Heart right ventricle (tissue), 16 donors: ENCODE measurements at regions not wholly inside any gene's neighbourhood (a gene's known extent, or its start where the extent isn't known, plus 50 kb on each side); places are given as distances from the start of the nearest gene placed in this dataset.

Source experiments
- ATAC-seq, 8 donors: fragments of 200-7000 bp; cut with Tn5 transposase; one replicate each; pipeline ENCODE4 v1.9.1; 2020; ENCODE audit warnings: mild to moderate bottlenecking in 8 of 8, moderate library complexity in 8 of 8, moderate number of reproducible peaks in 1 of 8
- DNase-seq, 2 donors: peaks; one replicate each; pipeline ENCODE4 v3.0.0-alpha.2; 2020
- H3K27ac ChIP-seq, 10 donors: fragments of 200-600 bp; sonication (generic) in 2 of 10; one replicate each; pipeline versions ENCODE4 v1.5.0 to v1.8.0; 2020 to 2022; ENCODE audit warnings: mild to moderate bottlenecking in 3 of 10
- H3K27me3 ChIP-seq, 7 donors: fragments of 200-600 bp; one replicate each; pipeline ENCODE4 v1.8.0; 2021 to 2022; ENCODE audit warnings: mild to moderate bottlenecking in 2 of 7
- H3K36me3 ChIP-seq, 9 donors: fragments of 200-600 bp; sonication (generic) in 1 of 9; one replicate each; pipeline versions ENCODE4 v1.5.0 to v1.8.0; 2020 to 2022; ENCODE audit warnings: mild to moderate bottlenecking in 2 of 9
- H3K4me1 ChIP-seq, 9 donors: fragments of 200-600 bp; sonication (generic) in 1 of 9; one replicate each; pipeline versions ENCODE4 v1.5.0 to v1.8.0; 2020 to 2022; ENCODE audit warnings: mild to moderate bottlenecking in 4 of 9
- H3K4me3 ChIP-seq, 10 donors: fragments of 200-600 bp; sonication (generic) in 2 of 10; one replicate each; pipeline versions ENCODE4 v1.5.0 to v1.8.0; 2020 to 2022; ENCODE audit warnings: mild to moderate bottlenecking in 7 of 10, moderate library complexity in 2 of 10
- H3K9me3 ChIP-seq, 11 donors: fragments of 200-600 bp in 10 of 11; sonication (generic) in 2 of 11; one replicate each; pipeline versions ENCODE4 v1.5.0 to v1.8.0; 2013 to 2022; ENCODE audit warnings: mild to moderate bottlenecking in 2 of 11, control low read depth in 1 of 11, moderate library complexity in 1 of 11
- CTCF ChIP-seq, 9 donors: fragments of 200-600 bp; sonication (generic) in 2 of 9; IDR thresholded peaks; one replicate each; pipeline versions ENCODE4 v1.5.0 to v1.8.0; 2021 to 2022; ENCODE audit warnings: antibody characterized with exemption in 9 of 9, mild to moderate bottlenecking in 5 of 9, moderate library complexity in 1 of 9
- WGBS, 2 donors: extraction: QIAGEN DNeasy Blood & Tissue Kit; methylation state at CpG; one replicate each; pipeline ENCODE4 v1.1.7; 2013; ENCODE audit warnings: inconsistent platforms in 1 of 2; 5-methylcytosine and 5-hydroxymethylcytosine counted together
- intact Hi-C, 10 donors: fragments of 100-400 bp; cut with DNase I; formaldehyde crosslinking; loops; one replicate each; pipeline versions ENCODE4 v1.11.1 to v1.14.2; 2022
- donor health status: Arrhythmogenic right ventricular cardiomyopathy.
- donor health status: ischemic (EF 13 %, LVEDD 7.1; RV severe dilation, severe dysfunction).
- donor health status: healthy with polysubstance abuse.
- donor health status: DM: no; HTN: yes; CAD: no.
- donor health status: DM: no; HTN: no; CAD: no.
- donor health status: ischemic (EF 25% LVEDD 6.9; RV normal size, moderate dysfunction).
- donor health status: ischemic (EF 25% LVEDD 5.7; RV mildly dilated, moderate dysfunction).
- donor health status: healthy.
- donor health status: DM: yes; HTN: yes; CAD: no.
- donor health status: Ischemic cardiomyopathy.
- donor health status: ischemic (EF 35%, LVEDD 5.7; RV mildly dilated, moderate dysfunction).
- donor health status: nonischemic (EF 11% LVEDD 7.7; RV severe dilation, severe dysfunction).
- donor health status: DM: yes; HTN: yes; CAD: no.
- donor health status: PGD.
- donor health status: ischemic (EF 29% LVEDD 5.4; RV normal size, mild dysfunction).
- donor health status: nonischemic (EF 23%, LVEDD 6.1; RV moderate dilation, normal function).

GRCh38 chr6:18897350-18897749, 510.2 kb downstream of the RNF144B start:
- Histone ChIP-seq H3K4me1 (peaks cover 0 to 9% (median 0%) of the 10 kb centered on the region in 9 donors), H3K36me3 (no peaks in the 10 kb centered on the region), H3K9me3 (no peaks in the 10 kb centered on the region), H3K27me3 (no peaks in the 10 kb centered on the region), H3K4me3 (no peak overlapping the region), H3K27ac (no peak overlapping the region)
- intact Hi-C loops, result no loop called here
- no peak for ATAC-seq
- no peak for TF ChIP-seq CTCF (IDR thresholded peaks at IDR 0.05)
- no peak for DNase-seq

- no peak overlapping the region for H3K27ac ChIP-seq
- H3K27me3 ChIP-seq, result no peaks in the 10 kb centered on the region
- intact Hi-C loops, result no loop called here
- no peak overlapping the region for H3K4me3 ChIP-seq
- H3K4me1 ChIP-seq, result no peaks in the 10 kb centered on the region
- ATAC-seq, result no peak
- TF ChIP-seq CTCF (IDR thresholded peaks at IDR 0.05), result no peak
- H3K9me3 ChIP-seq, result no peaks in the 10 kb centered on the region
- no peak for DNase-seq
- no peaks in the 10 kb centered on the region for H3K36me3 ChIP-seq
- WGBS, 2 donors, result 71 to 79% methylated on average over 2 of the region's 2 CpGs
Measured at GRCh38 chr6:18904681-18905080, 517.5 kb downstream of the RNF144B start.

- WGBS, 2 donors, result 83 to 86% methylated on average over 3 of the region's 3 CpGs
- no peak overlapping the region for H3K4me3 ChIP-seq
- H3K4me1 ChIP-seq, result no peaks in the 10 kb centered on the region
- H3K9me3 ChIP-seq, result peaks cover 0 to 6% (median 0%) of the 10 kb centered on the region in 11 donors
- intact Hi-C loops, result no loop called here
- no peak for DNase-seq
- H3K27me3 ChIP-seq, result no peaks in the 10 kb centered on the region
- H3K27ac ChIP-seq, result no peak overlapping the region
- no peak for ATAC-seq
- H3K36me3 ChIP-seq, result no peaks in the 10 kb centered on the region
- TF ChIP-seq CTCF (IDR thresholded peaks at IDR 0.05), result no peak
Measured at GRCh38 chr6:18920701-18921100, 533.6 kb downstream of the RNF144B start.

GRCh38 chr6:18931086-18931485, 543.9 kb downstream of the RNF144B start:
- 67 to 68% methylated on average over 4 of the region's 4 CpGs for WGBS, 2 donors
- peaks cover 0 to 1% (median 0%) of the 10 kb centered on the region in 11 donors for H3K9me3 ChIP-seq
- H3K36me3 ChIP-seq, result no peaks in the 10 kb centered on the region
- H3K4me1 ChIP-seq, result no peaks in the 10 kb centered on the region
- no peak overlapping the region for H3K4me3 ChIP-seq
- H3K27ac ChIP-seq, result no peak overlapping the region
- DNase-seq (no peak), ATAC-seq (no peak)
- intact Hi-C loops, result no loop called here
- H3K27me3 ChIP-seq, result no peaks in the 10 kb centered on the region
- TF ChIP-seq CTCF (IDR thresholded peaks at IDR 0.05), result no peak

GRCh38 chr6:18958146-18958545, 571.0 kb downstream of the RNF144B start:
- WGBS, 2 donors, result 84 to 96% methylated on average over 1 of the region's 1 CpG
- DNase-seq, result no peak
- H3K27me3 ChIP-seq, result no peaks in the 10 kb centered on the region
- H3K9me3 ChIP-seq, result no peaks in the 10 kb centered on the region
- TF ChIP-seq CTCF (IDR thresholded peaks at IDR 0.05), result no peak
- intact Hi-C loops, result no loop called here
- no peaks in the 10 kb centered on the region for H3K36me3 ChIP-seq
- no peak for ATAC-seq
- H3K4me3 ChIP-seq, result no peak overlapping the region
- H3K27ac ChIP-seq, result no peak overlapping the region
- no peaks in the 10 kb centered on the region for H3K4me1 ChIP-seq
